Kidney (tissue), 13 donors: ENCODE measurements at regions not wholly inside any gene's neighbourhood (a gene's known extent, or its start where the extent isn't known, plus 50 kb on each side); places are given as distances from the start of the nearest gene placed in this dataset.

Experiments
- DNase-seq, 5 donors: peaks; one replicate each; pipeline ENCODE4 v3.0.0-alpha.2; 2013 to 2020
- FAIRE-seq: peaks from 2 replicates; lab custom pipeline; 2012; peaks lifted over from hg19 to GRCh38; lab: Jason Lieb, UNC
- H3K27ac ChIP-seq, 2 donors: one replicate each; pipeline ENCODE4 v1.7.0; 2013; ENCODE audit warnings: low read depth in 2 of 2, low read length in 2 of 2, inconsistent platforms in 1 of 2
- H3K27me3 ChIP-seq: one replicate; pipeline ENCODE4 v1.7.1; 2013; ENCODE audit warnings: low read length, inconsistent platforms; ENCODE audit not compliant: control insufficient read depth, insufficient read depth
- H3K36me3 ChIP-seq, 3 donors: one replicate each; pipeline versions ENCODE4 v1.7.0 to v1.7.1; 2013; ENCODE audit warnings: low read length in 3 of 3, control low read depth in 1 of 3, inconsistent platforms in 1 of 3; ENCODE audit not compliant: insufficient read depth in 3 of 3, control insufficient read depth in 2 of 3
- H3K4me1 ChIP-seq, 3 donors: one replicate each; pipeline versions ENCODE4 v1.7.0 to v1.7.1; 2013; ENCODE audit warnings: low read length in 3 of 3, inconsistent platforms in 1 of 3, low read depth in 1 of 3; ENCODE audit not compliant: control insufficient read depth in 2 of 3, insufficient read depth in 2 of 3
- H3K4me3 ChIP-seq, 3 donors: one replicate each; pipeline versions ENCODE4 v1.7.0 to v1.8.1; 2013; ENCODE audit warnings: low read length in 3 of 3, control low read depth in 1 of 3, inconsistent platforms in 1 of 3
- H3K9ac ChIP-seq, 3 donors: one replicate each; pipeline versions ENCODE4 v1.7.0 to v1.7.1; 2013; ENCODE audit warnings: low read length in 3 of 3, control low read depth in 1 of 3, inconsistent platforms in 1 of 3
- H3K9me3 ChIP-seq, 3 donors: one replicate each; pipeline versions ENCODE4 v1.7.0 to v1.7.1; 2013; ENCODE audit warnings: low read length in 3 of 3, control low read depth in 1 of 3, inconsistent platforms in 1 of 3; ENCODE audit not compliant: control insufficient read depth in 2 of 3, insufficient read depth in 1 of 3
- CTCF ChIP-seq: IDR thresholded peaks from 3 replicates; pipeline ENCODE4 v1.5.1; 2012; ENCODE audit warnings: mild to moderate bottlenecking, moderate library complexity, borderline replicate concordance; ENCODE audit not compliant: insufficient read depth; ENCODE audit errors: extremely low read depth
- intact Hi-C: fragments of 100-400 bp; cut with DNase I; formaldehyde crosslinking; loops from one replicate; pipeline ENCODE4 v1.11.1; 2022
- donor health status: control.
- donor health status: control.
- donor health status: control.
- donor health status: control.
- donor health status: control.
- donor health status: DM: yes; HTN: yes; CAD: no.
- donor health status: Normal renal cell carcinoma (clear cell type).

- Histone ChIP-seq H3K27me3 (no peaks in the 10 kb centered on the region), H3K9me3 (no peaks in the 10 kb centered on the region), H3K9ac (no peak overlapping the region), H3K27ac (no peak overlapping the region), H3K36me3 (no peaks in the 10 kb centered on the region), H3K4me3 (no peak overlapping the region), H3K4me1 (no peaks in the 10 kb centered on the region)
- DNase-seq = no peak
- TF ChIP-seq CTCF = no peak
- intact Hi-C loops = no loop called here
- no peak for FAIRE-seq
These were observed 128.6 kb upstream of the ACTBL2 start for GRCh38 chr5:57611177-57611576.

- intact Hi-C loops = no loop called here
These were observed 125.9 kb upstream of the ACTBL2 start for GRCh38 chr5:57608542-57608941.

GRCh38 chr5:57601996-57602395 is 119.4 kb upstream of the ACTBL2 start:
- TF ChIP-seq CTCF = no peak
- Histone ChIP-seq H3K27me3 (no peaks in the 10 kb centered on the region), H3K4me3 (no peak overlapping the region), H3K4me1 (no peaks in the 10 kb centered on the region), H3K9me3 (no peaks in the 10 kb centered on the region), H3K36me3 (no peaks in the 10 kb centered on the region), H3K27ac (no peak overlapping the region), H3K9ac (no peak overlapping the region)
- FAIRE-seq (no peak), DNase-seq (no peak)
- intact Hi-C loops = no loop called here

More at GRCh38 chr5:57608542-57608941, 125.9 kb upstream of the ACTBL2 start:
- no peak overlapping the region for H3K27ac ChIP-seq
- H3K9me3 ChIP-seq = no peaks in the 10 kb centered on the region
- H3K4me3 ChIP-seq = no peak overlapping the region
- no peak for TF ChIP-seq CTCF
- no peak overlapping the region for H3K9ac ChIP-seq
- FAIRE-seq (no peak), DNase-seq (no peak)
- no peaks in the 10 kb centered on the region for H3K4me1 ChIP-seq
- H3K27me3 ChIP-seq = no peaks in the 10 kb centered on the region
- no peaks in the 10 kb centered on the region for H3K36me3 ChIP-seq

GRCh38 chr5:57600321-57600720 is 117.7 kb upstream of the ACTBL2 start:
- Histone ChIP-seq H3K9me3 (no peaks in the 10 kb centered on the region), H3K4me1 (peaks cover 0 to 2% (median 0%) of the 10 kb centered on the region in 3 donors), H3K36me3 (no peaks in the 10 kb centered on the region), H3K9ac (no peak overlapping the region), H3K27me3 (no peaks in the 10 kb centered on the region), H3K27ac (no peak overlapping the region), H3K4me3 (no peak overlapping the region)
- DNase-seq (no peak), FAIRE-seq (no peak)
- intact Hi-C loops = no loop called here
- TF ChIP-seq CTCF = no peak
